HL-60 (cell line): ENCODE measurements at regions not wholly inside any gene's neighbourhood (a gene's known extent, or its start where the extent isn't known, plus 50 kb on each side); places are given as distances from the start of the nearest gene placed in this dataset.

ENCODE experiments used
- CTCF ChIP-seq: IDR thresholded peaks from one replicate; pipeline ENCODE4 v1.5.1; 2011; ENCODE audit warnings: low read length, control low read depth, inconsistent platforms; ENCODE audit not compliant: insufficient read depth
- GABPA ChIP-seq: IDR thresholded peaks from 2 replicates; pipeline ENCODE4 v1.6.1; 2012; ENCODE audit warnings: low read depth
- POLR2AphosphoS5 ChIP-seq: IDR thresholded peaks from 2 replicates; pipeline ENCODE4 v1.6.1; 2012; ENCODE audit warnings: low read depth

GRCh38 chr2:183630964-183631363 is 506.7 kb downstream of the NUP35 start:
- TF ChIP-seq POLR2AphosphoS5: no peak
- no peak for TF ChIP-seq CTCF
- no peak for TF ChIP-seq GABPA
